ENCODE measurements at regions not wholly inside any gene's neighbourhood (a gene's known extent, or its start where the extent isn't known, plus 50 kb on each side); places are given as distances from the start of the nearest gene placed in this dataset.
"Not testable (repeated sequence)": the region's sequence is repeated elsewhere in the genome, so short reads cannot be mapped to it uniquely, and the experiment has no call there.

- no peak for TF ChIP-seq CTCF (IDR thresholded peaks at IDR 0.05; ENCODE audit: low read length, missing control alignments)
- no peak overlapping the region for H3K4me3 ChIP-seq (replicated peaks; ENCODE audit: low read depth, low read length)
- DNase-seq (ENCODE audit: low read depth), result no peak
Measured at GRCh38 chr5:126277762-126278161, 145.4 kb upstream of the GRAMD2B start.

- DNase-seq (ENCODE audit: low read depth), result no peak
- TF ChIP-seq CTCF (IDR thresholded peaks at IDR 0.05; ENCODE audit: low read length, missing control alignments), result no peak
- H3K4me3 ChIP-seq (replicated peaks; ENCODE audit: low read depth, low read length), result no peak overlapping the region
Measured at GRCh38 chr5:126280343-126280742, 142.9 kb upstream of the GRAMD2B start.

- H3K4me3 ChIP-seq (replicated peaks; ENCODE audit: low read depth, low read length), result no peak overlapping the region
- no peak for DNase-seq (ENCODE audit: low read depth)
- TF ChIP-seq CTCF (IDR thresholded peaks at IDR 0.05; ENCODE audit: low read length, missing control alignments), result no peak
Measured at GRCh38 chr5:126280846-126281245, 142.4 kb upstream of the GRAMD2B start.

GRCh38 chr5:126284977-126285696, 138.1 kb upstream of the GRAMD2B start:
- no peak for TF ChIP-seq CTCF (IDR thresholded peaks at IDR 0.05; ENCODE audit: low read length, missing control alignments)
- no peak for DNase-seq (ENCODE audit: low read depth)
- H3K4me3 ChIP-seq (replicated peaks; ENCODE audit: low read depth, low read length), result no peak overlapping the region

- H3K4me3 ChIP-seq (replicated peaks; ENCODE audit: low read depth, low read length); DNase-seq (ENCODE audit: low read depth): not testable (repeated sequence)
Measured at GRCh38 chr5:126296121-126296520, 127.1 kb upstream of the GRAMD2B start.

GRCh38 chr5:126300293-126300692, 122.9 kb upstream of the GRAMD2B start:
- no peak for TF ChIP-seq CTCF (IDR thresholded peaks at IDR 0.05; ENCODE audit: low read length, missing control alignments)

GRCh38 chr5:126301056-126301455, 122.2 kb upstream of the GRAMD2B start:
- DNase-seq (ENCODE audit: low read depth), result no peak
- no peak overlapping the region for H3K4me3 ChIP-seq (replicated peaks; ENCODE audit: low read depth, low read length)
- no peak for TF ChIP-seq CTCF (IDR thresholded peaks at IDR 0.05; ENCODE audit: low read length, missing control alignments)

More at GRCh38 chr5:126300293-126300692, 122.9 kb upstream of the GRAMD2B start:
- DNase-seq (ENCODE audit: low read depth), result no peak
- no peak overlapping the region for H3K4me3 ChIP-seq (replicated peaks; ENCODE audit: low read depth, low read length)
